GM23248 (cell line): ENCODE measurements at regions not wholly inside any gene's neighbourhood (a gene's known extent, or its start where the extent isn't known, plus 50 kb on each side); places are given as distances from the start of the nearest gene placed in this dataset.

Source experiments
- EZH2 ChIP-seq: fragments of 200-600 bp; sonication (generic); IDR thresholded peaks from 2 replicates; pipeline ENCODE4 v1.6.1; 2018; ENCODE audit warnings: antibody characterized with exemption, mild to moderate bottlenecking; ENCODE audit not compliant: insufficient read depth, poor library complexity, severe bottlenecking
- EZH2phosphoT487 ChIP-seq: fragments of 200-600 bp; sonication (generic); IDR thresholded peaks from 2 replicates; pipeline ENCODE4 v1.6.1; 2018; ENCODE audit warnings: antibody characterized with exemption, moderate library complexity, mild to moderate bottlenecking, low read depth; ENCODE audit not compliant: insufficient read depth

GRCh38 chr9:82466616-82467260 is 478.2 kb downstream of the SPATA31D1 start:
- TF ChIP-seq EZH2phosphoT487 (no peak), EZH2 (no peak)
